A673 (cell line): ENCODE measurements at regions not wholly inside any gene's neighbourhood (a gene's known extent, or its start where the extent isn't known, plus 50 kb on each side); places are given as distances from the start of the nearest gene placed in this dataset.

Experiments
- BruUV-seq: library from RNA; stranded (reverse); fragments of 400-500 nt; replicated peaks from 2 replicates; lab custom pipeline; 2021; lab: Mats Ljungman, UMichigan
- CTCF ChIA-PET: fragments of 300-600 bp; sonication (Branson Sonifier 250); formaldehyde crosslinking; loops from one replicate; lab custom pipeline; 2022; ENCODE audit warnings: antibody characterized with exemption; lab: Charles Lee
- POLR2A ChIA-PET: fragments of 300-600 bp; sonication (Branson Sonifier 250); formaldehyde crosslinking; loops from one replicate; lab custom pipeline; 2022; ENCODE audit warnings: antibody characterized with exemption; ENCODE audit not compliant: low non-redundant PET; lab: Charles Lee
- DNase-seq: peaks from one replicate; pipeline ENCODE4 v3.0.0-alpha.2; 2015; ENCODE audit warnings: low spot score
- H3K27ac ChIP-seq: fragments of 200-600 bp; sonication (generic); 2 replicates; pipeline ENCODE4 v1.5.1; 2016; ENCODE audit warnings: mixed run types, low read depth, mild to moderate bottlenecking, mixed read lengths, antibody characterized with exemption, low read length; ENCODE audit not compliant: poor library complexity, severe bottlenecking
- H3K27me3 ChIP-seq: fragments of 200-600 bp; sonication (generic); replicated peaks from 2 replicates; pipeline ENCODE4 v1.6.1; 2017; ENCODE audit warnings: mixed run types, low read depth, mild to moderate bottlenecking, mixed read lengths, antibody characterized with exemption, low read length; ENCODE audit not compliant: insufficient read depth, poor library complexity
- H3K36me3 ChIP-seq: fragments of 200-600 bp; sonication (generic); 2 replicates; pipeline ENCODE4 v1.6.1; 2016; ENCODE audit warnings: mixed run types, mild to moderate bottlenecking, mixed read lengths, antibody characterized with exemption, low read length; ENCODE audit not compliant: insufficient read depth, poor library complexity, severe bottlenecking
- H3K4me1 ChIP-seq: fragments of 200-600 bp; sonication (generic); 2 replicates; pipeline ENCODE4 v1.6.1; 2017; ENCODE audit warnings: mixed run types, mild to moderate bottlenecking, mixed read lengths, antibody characterized with exemption, low read length; ENCODE audit not compliant: insufficient read depth, poor library complexity, severe bottlenecking
- H3K4me3 ChIP-seq: fragments of 200-600 bp; sonication (generic); 2 replicates; pipeline ENCODE4 v1.5.1; 2016; ENCODE audit warnings: low read depth, mixed run types, mild to moderate bottlenecking, mixed read lengths, low read length; ENCODE audit not compliant: poor library complexity, severe bottlenecking
- H3K9me3 ChIP-seq: fragments of 200-600 bp; sonication (generic); 2 replicates; pipeline ENCODE4 v1.6.1; 2016; ENCODE audit warnings: mixed run types, low read depth, mild to moderate bottlenecking, mixed read lengths, antibody characterized with exemption, low read length; ENCODE audit not compliant: poor library complexity, severe bottlenecking
- EZH2 ChIP-seq: fragments of 200-600 bp; sonication (generic); IDR thresholded peaks from 2 replicates; pipeline ENCODE4 v1.6.1; 2017; ENCODE audit warnings: borderline replicate concordance, low read depth, mild to moderate bottlenecking, mixed read lengths, antibody characterized with exemption, low read length; ENCODE audit not compliant: poor library complexity, severe bottlenecking
- intact Hi-C: fragments of 100-400 bp; cut with micrococcal nuclease; formaldehyde crosslinking; loops from one replicate; pipeline ENCODE4 v1.10.0; 2022; ENCODE audit not compliant: unreplicated experiment
- TF ChIP-seq, protein P1 (sequence below): fragments of 300-800, 200-600 bp; sonication (generic); conservative IDR thresholded peaks from 2 replicates; pipeline ENCODE4 v1.5.1; 2017; ENCODE audit warnings: low read depth, mild to moderate bottlenecking, antibody characterized with exemption, low read length, moderate library complexity, mixed read lengths

DNA sequence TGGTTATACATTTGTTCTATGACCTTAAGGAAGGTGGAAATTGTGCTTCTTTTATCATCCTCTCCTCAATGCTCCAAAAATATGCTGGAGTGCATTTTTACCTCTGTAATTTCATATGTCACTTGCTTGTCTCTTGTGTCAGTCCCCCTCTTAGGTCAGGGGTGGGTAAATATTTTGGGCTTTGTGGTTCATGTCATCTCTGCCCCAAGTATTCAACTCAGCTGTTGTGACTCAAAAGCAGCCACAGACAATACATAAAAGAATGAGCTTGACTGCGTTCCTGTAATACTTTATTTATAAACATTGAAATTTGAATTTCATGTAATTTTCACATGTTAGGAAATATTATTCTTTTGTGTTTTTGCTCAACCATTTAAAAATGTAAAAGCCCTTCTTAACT lies 60.4 kb upstream of the SLC24A5 start:
- intact Hi-C loops = no loop called here
- CTCF ChIA-PET = no interaction called here
- DNase-seq = no peak
- no TSS peak for BruUV-seq
- H3K9me3 ChIP-seq = no peaks in the 10 kb centered on the region
- H3K4me1 ChIP-seq = peaks cover 15% of the 10 kb centered on the region
- no peaks in the 10 kb centered on the region for H3K36me3 ChIP-seq
- POLR2A ChIA-PET = no interaction called here
- H3K27me3 ChIP-seq = peaks cover 12% of the 10 kb centered on the region
- no peak for TF ChIP-seq EZH2
- TF ChIP-seq, protein P1, sequence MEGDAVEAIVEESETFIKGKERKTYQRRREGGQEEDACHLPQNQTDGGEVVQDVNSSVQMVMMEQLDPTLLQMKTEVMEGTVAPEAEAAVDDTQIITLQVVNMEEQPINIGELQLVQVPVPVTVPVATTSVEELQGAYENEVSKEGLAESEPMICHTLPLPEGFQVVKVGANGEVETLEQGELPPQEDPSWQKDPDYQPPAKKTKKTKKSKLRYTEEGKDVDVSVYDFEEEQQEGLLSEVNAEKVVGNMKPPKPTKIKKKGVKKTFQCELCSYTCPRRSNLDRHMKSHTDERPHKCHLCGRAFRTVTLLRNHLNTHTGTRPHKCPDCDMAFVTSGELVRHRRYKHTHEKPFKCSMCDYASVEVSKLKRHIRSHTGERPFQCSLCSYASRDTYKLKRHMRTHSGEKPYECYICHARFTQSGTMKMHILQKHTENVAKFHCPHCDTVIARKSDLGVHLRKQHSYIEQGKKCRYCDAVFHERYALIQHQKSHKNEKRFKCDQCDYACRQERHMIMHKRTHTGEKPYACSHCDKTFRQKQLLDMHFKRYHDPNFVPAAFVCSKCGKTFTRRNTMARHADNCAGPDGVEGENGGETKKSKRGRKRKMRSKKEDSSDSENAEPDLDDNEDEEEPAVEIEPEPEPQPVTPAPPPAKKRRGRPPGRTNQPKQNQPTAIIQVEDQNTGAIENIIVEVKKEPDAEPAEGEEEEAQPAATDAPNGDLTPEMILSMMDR = no peak
- H3K4me3 ChIP-seq = no peak overlapping the region
- no peak overlapping the region for H3K27ac ChIP-seq

DNA sequence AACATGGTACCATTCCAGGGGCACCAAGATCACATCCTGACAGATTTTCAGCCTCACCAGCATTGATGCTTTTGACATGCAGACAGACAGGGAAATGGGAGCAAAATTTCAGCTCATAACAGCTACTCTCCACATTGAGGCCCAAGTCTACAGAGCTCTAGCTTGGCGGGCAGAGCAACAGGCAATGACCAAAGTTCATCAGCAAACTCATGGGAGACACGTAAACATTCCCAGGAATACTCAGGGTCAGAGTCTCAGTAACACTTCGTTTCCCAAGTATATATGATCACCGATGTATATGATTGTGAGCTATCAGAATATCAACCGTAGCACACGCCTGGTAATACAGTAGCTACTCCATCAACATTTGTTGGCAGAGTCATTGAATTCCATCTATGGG lies 59.2 kb upstream of the SLC24A5 start:
- POLR2A ChIA-PET = no interaction called here
- peaks cover 12% of the 10 kb centered on the region for H3K27me3 ChIP-seq
- no peak for DNase-seq
- H3K4me3 ChIP-seq = no peak overlapping the region
- H3K27ac ChIP-seq = no peak overlapping the region
- CTCF ChIA-PET = interaction anchor here (0.7 to 1.1 kb wide), 2 partner anchors 23 to 507 kb away, joined by 3 to 5 read pairs; no protein-coding TSS in a partner anchor
- H3K9me3 ChIP-seq = no peaks in the 10 kb centered on the region
- H3K36me3 ChIP-seq = no peaks in the 10 kb centered on the region
- intact Hi-C loops = no loop called here
- no TSS peak for BruUV-seq
- TF ChIP-seq, protein P1 = no peak
- no peak for TF ChIP-seq EZH2
- peaks cover 15% of the 10 kb centered on the region for H3K4me1 ChIP-seq

DNA sequence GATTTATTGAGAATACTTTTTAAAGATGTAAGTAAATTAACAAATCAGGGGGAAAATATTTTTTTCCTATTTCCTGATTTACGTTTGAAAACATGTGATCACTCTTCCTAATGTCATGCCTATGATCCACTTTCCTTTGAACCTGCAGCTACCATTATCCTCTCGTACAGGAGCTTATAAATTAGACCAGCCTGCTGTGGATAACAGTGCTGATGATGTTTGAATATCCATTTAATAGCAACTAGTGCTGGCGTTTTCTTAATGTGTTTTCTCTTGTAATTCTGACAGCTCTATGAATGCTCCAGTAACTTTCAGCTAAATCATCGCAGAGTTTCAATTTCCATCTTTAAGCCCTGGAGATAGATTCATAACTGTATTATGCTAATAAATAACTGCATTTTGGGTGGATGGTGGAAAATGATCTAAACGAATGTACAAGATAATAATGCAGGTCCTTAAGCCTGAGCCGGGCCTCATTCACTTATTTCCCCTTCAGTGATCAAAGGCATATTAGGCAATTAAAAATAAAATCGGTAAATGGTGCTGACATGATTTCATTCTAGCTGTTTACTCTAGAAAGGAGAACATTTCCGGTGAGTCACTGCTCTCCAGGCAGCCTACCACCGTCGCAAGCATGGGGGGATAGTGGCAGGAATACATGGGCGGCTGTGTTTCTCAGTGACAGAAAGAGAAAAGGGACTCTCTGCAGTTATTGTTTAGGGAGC lies 58.5 kb upstream of the SLC24A5 start:
- Histone ChIP-seq H3K9me3 (no peaks in the 10 kb centered on the region), H3K27me3 (peaks cover 10% of the 10 kb centered on the region), H3K4me1 (peaks cover 15% of the 10 kb centered on the region), H3K27ac (no peak overlapping the region), H3K36me3 (no peaks in the 10 kb centered on the region), H3K4me3 (peak overlapping the region; percentile 18)
- BruUV-seq = no TSS peak
- intact Hi-C loops = no loop called here
- CTCF ChIA-PET = interaction anchor here (0.6 to 1.1 kb wide), 3 partner anchors 23 to 539 kb away, joined by 3 to 5 read pairs (median 4); no protein-coding TSS in a partner anchor
- no peak for TF ChIP-seq EZH2
- TF ChIP-seq, protein P1 = no peak
- POLR2A ChIA-PET = interaction anchor here (0.7 kb wide), 1 partner anchor 725 kb away, joined by 19 read pairs; no protein-coding TSS in a partner anchor
- peak; percentile 87 for DNase-seq
